ENCODE measurements at regions not wholly inside any gene's neighbourhood (a gene's known extent, or its start where the extent isn't known, plus 50 kb on each side); places are given as distances from the start of the nearest gene placed in this dataset.

DNA sequence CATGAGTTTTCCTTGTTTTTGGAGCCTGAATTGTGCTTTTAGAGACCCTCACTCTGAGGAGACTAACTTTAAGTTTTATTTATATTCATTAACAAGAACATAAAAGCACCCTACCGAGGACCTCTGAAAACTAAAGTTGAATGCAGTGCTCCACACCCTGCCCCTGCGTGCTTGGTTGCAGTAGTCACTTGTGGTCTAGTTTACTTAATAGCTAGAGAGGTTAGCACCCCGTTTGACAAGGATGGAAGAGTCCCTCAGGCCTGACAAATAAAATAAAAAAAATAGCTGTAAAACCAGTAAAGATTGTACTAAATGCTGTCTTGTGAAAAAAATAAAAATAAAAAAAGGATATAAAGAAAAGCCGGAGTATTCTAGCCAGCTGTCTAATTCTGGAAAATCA is 395.2 kb downstream of the MTX2 start:
- Histone ChIP-seq H3K27me3 (ENCODE audit: control insufficient read depth, insufficient read depth, low read length) (no peaks in the 10 kb centered on the region), H3K4me3 (ENCODE audit: low read length) (no peak overlapping the region), H3K4me1 (ENCODE audit: control insufficient read depth, insufficient read depth, low read length) (no peaks in the 10 kb centered on the region), H3K27ac (ENCODE audit: low read length) (no peak overlapping the region), H3K9me3 (replicated peaks; ENCODE audit: control insufficient read depth, low read depth, low read length) (no peaks in the 10 kb centered on the region), H3K36me3 (ENCODE audit: control insufficient read depth, insufficient read depth, low read length) (no peaks in the 10 kb centered on the region)
- no peak for DNase-seq
- no CpG with 5 or more reads among the region's 4 CpGs for WGBS (ENCODE audit: insufficient coverage)

DNA sequence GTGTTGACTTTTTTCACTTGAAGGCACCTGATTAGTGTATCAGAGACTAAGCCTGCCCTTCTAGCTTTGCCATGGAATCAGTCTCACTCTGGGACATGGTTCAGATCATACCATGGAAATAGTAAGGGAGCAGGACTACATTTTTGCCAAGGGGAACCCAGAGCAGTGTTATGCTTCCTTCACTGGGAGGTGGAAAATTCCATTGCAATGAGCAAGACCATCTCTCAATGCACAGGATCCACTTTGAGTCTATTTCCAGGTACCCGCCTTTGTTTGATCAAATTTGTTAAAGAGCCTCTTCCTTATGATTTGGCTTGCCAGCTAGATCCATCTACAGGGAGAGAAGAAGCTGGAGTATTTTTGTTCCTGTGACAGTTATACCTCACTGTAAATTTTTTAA is 395.8 kb downstream of the MTX2 start:
- Histone ChIP-seq H3K4me3 (ENCODE audit: low read length) (no peak overlapping the region), H3K27ac (ENCODE audit: low read length) (no peak overlapping the region), H3K27me3 (ENCODE audit: control insufficient read depth, insufficient read depth, low read length) (no peaks in the 10 kb centered on the region), H3K9me3 (replicated peaks; ENCODE audit: control insufficient read depth, low read depth, low read length) (no peaks in the 10 kb centered on the region), H3K4me1 (ENCODE audit: control insufficient read depth, insufficient read depth, low read length) (no peaks in the 10 kb centered on the region), H3K36me3 (ENCODE audit: control insufficient read depth, insufficient read depth, low read length) (no peaks in the 10 kb centered on the region)
- DNase-seq, result no peak
- WGBS (ENCODE audit: insufficient coverage), result no CpG with 5 or more reads among the region's 1 CpG

DNA sequence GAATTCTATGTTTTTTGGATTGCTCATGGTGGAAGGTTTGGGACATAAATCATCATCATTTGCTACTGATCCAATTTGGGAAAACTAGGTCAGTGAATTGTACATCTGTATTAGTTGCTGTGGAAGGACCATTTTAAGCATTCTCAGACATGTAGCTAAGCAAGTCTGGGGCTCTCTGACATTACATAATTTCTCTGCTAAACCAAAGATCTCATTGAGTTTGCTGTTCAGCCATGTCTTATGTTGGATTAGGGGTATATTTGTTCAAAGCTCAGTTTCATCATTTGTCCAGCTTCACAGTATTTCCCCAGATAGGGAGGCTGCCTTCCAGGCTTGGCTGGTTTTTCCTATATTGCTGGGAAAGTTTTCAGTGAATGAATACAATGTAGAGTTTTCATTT is 399.7 kb downstream of the MTX2 start:
- H3K4me1 ChIP-seq (ENCODE audit: control insufficient read depth, insufficient read depth, low read length), result no peaks in the 10 kb centered on the region
- H3K36me3 ChIP-seq (ENCODE audit: control insufficient read depth, insufficient read depth, low read length), result no peaks in the 10 kb centered on the region
- peaks cover 2% of the 10 kb centered on the region for H3K27me3 ChIP-seq (ENCODE audit: control insufficient read depth, insufficient read depth, low read length)
- peak; percentile 78 for DNase-seq
- H3K4me3 ChIP-seq (ENCODE audit: low read length), result no peak overlapping the region
- peak overlapping the region; percentile 38 for H3K27ac ChIP-seq (ENCODE audit: low read length)
- H3K9me3 ChIP-seq (replicated peaks; ENCODE audit: control insufficient read depth, low read depth, low read length), result no peaks in the 10 kb centered on the region

DNA sequence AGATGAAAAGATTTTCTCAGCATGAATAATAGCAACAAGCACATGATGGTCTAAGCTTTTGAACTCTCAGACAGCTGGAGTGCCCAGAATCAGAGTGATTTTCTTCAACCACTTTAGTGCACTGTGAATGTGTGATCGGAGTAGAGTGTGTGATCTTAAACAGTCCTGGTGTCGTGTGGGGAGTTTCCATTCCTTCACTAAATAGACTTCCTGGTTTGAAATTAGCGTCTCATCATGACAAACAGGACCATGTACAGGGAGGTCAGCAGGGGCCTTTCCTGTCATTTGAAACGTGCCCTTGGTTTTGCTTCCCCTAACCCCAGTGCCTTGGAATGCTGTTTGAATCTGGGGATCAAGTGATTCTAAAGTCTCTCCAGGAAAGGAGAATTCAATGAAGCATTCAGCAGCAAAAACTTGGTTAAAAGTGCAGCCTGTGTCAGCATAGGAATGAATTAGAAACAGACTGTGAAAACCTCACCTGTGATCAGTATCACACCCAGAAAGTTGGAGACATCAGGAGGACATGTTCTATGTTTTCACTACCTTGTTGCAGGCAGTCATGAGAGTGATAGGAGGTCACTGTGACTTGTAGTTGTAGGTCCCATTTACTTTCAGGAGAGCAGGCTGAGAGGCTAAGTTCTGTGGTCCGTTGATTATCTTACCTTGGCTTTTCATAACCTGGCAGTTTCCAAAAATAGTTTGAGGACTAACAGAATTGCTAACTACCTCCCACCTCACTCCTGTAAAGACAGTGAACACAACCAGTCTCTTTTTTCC is 400.3 kb downstream of the MTX2 start:
- Histone ChIP-seq H3K36me3 (ENCODE audit: control insufficient read depth, insufficient read depth, low read length) (no peaks in the 10 kb centered on the region), H3K4me3 (ENCODE audit: low read length) (no peak overlapping the region), H3K27me3 (ENCODE audit: control insufficient read depth, insufficient read depth, low read length) (peaks cover 2% of the 10 kb centered on the region), H3K9me3 (replicated peaks; ENCODE audit: control insufficient read depth, low read depth, low read length) (no peaks in the 10 kb centered on the region), H3K27ac (ENCODE audit: low read length) (peak overlapping the region; percentile 11), H3K4me1 (ENCODE audit: control insufficient read depth, insufficient read depth, low read length) (no peaks in the 10 kb centered on the region)
- no CpG with 5 or more reads among the region's 5 CpGs for WGBS (ENCODE audit: insufficient coverage)
- DNase-seq, result no peak

DNA sequence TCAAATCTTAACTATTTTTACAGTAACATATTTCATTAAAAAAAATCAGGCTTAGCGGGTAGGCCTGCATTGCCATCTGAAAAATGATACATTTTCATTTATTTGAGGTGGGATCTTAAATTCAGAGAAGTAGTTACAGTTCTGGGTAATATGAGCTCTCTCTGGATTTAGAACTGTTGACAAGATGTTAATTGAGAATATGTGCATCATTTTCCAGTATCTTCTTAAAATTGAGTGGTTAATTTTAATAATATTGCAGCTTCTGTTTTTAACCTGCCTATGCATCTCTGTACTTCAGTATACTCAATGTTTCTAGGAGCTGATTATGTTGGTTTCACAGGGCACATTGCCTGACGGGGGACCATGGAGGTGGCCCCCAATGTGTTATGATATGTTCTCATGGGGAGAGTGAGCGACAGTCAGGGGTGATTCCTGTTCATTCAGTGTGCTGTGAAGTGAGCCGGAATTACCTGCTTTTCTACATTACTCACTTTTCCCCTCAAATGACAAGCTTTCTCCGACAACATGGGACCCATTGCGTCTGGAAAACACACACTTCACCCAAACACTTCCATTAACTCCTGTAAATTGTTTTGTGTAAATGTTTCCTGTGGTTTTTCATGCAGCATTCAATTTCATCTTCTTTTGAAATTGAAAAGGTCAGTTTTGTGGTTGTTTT is 406.2 kb downstream of the MTX2 start:
- Histone ChIP-seq H3K27me3 (ENCODE audit: control insufficient read depth, insufficient read depth, low read length) (peaks cover 4% of the 10 kb centered on the region), H3K9me3 (replicated peaks; ENCODE audit: control insufficient read depth, low read depth, low read length) (no peaks in the 10 kb centered on the region), H3K4me1 (ENCODE audit: control insufficient read depth, insufficient read depth, low read length) (no peaks in the 10 kb centered on the region), H3K27ac (ENCODE audit: low read length) (no peak overlapping the region), H3K4me3 (ENCODE audit: low read length) (no peak overlapping the region), H3K36me3 (ENCODE audit: control insufficient read depth, insufficient read depth, low read length) (no peaks in the 10 kb centered on the region)
- no peak for DNase-seq
- WGBS (ENCODE audit: insufficient coverage), result no CpG with 5 or more reads among the region's 6 CpGs

DNA sequence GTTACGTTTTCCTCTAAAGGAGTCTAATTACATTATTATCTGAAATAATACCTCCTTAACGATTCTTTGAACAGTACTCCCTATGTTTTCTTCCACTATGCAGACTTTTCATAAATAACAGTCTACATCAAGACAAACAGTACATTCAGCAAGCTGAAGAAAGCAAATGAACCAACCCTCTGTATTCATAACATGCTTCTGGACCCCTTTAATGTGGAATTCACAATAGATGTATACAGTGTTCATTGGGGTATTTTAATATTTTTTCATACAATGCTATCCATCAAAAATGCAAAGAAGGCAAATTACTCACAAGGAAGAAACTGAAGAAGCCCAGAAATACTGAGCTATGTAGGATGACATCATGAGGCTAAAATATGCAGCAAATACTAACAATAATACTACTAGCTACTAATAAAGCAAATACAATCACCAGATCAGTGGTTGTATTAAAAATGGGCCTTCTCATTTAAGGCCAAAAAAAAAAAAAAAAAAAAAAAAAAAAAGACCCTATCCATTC is 408.6 kb downstream of the MTX2 start:
- peaks cover 4% of the 10 kb centered on the region for H3K27me3 ChIP-seq (ENCODE audit: control insufficient read depth, insufficient read depth, low read length)
- no peak for DNase-seq
- no peaks in the 10 kb centered on the region for H3K9me3 ChIP-seq (replicated peaks; ENCODE audit: control insufficient read depth, low read depth, low read length)
- WGBS (ENCODE audit: insufficient coverage), result no CpG with 5 or more reads among the region's 2 CpGs
- no peaks in the 10 kb centered on the region for H3K36me3 ChIP-seq (ENCODE audit: control insufficient read depth, insufficient read depth, low read length)
- no peak overlapping the region for H3K27ac ChIP-seq (ENCODE audit: low read length)
- no peak overlapping the region for H3K4me3 ChIP-seq (ENCODE audit: low read length)
- H3K4me1 ChIP-seq (ENCODE audit: control insufficient read depth, insufficient read depth, low read length), result no peaks in the 10 kb centered on the region

DNA sequence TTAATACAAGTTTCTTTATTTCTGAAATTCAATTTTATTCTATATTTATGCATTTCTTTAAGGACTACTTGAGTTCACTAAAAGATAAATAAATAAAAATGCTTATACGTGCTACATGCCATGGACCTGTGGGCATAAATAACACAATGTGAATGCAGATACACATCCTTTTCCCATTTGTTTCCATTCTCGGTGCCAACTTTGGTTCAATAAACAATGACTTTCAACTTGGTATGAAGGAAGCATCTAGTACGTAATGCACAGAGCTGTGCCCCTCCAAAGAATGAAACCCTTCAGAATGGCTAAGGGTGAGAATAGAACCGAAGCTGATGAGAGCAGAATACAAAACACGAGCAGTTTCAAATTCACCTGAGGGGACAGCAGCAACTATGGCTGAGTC is 409.3 kb downstream of the MTX2 start:
- Histone ChIP-seq H3K27me3 (ENCODE audit: control insufficient read depth, insufficient read depth, low read length) (peaks cover 2% of the 10 kb centered on the region), H3K9me3 (replicated peaks; ENCODE audit: control insufficient read depth, low read depth, low read length) (no peaks in the 10 kb centered on the region), H3K36me3 (ENCODE audit: control insufficient read depth, insufficient read depth, low read length) (no peaks in the 10 kb centered on the region), H3K4me3 (ENCODE audit: low read length) (no peak overlapping the region), H3K4me1 (ENCODE audit: control insufficient read depth, insufficient read depth, low read length) (no peaks in the 10 kb centered on the region), H3K27ac (ENCODE audit: low read length) (no peak overlapping the region)
- WGBS (ENCODE audit: insufficient coverage), result 48% methylated on average over 3 of the region's 5 CpGs
- DNase-seq, result peak; percentile 28

DNA sequence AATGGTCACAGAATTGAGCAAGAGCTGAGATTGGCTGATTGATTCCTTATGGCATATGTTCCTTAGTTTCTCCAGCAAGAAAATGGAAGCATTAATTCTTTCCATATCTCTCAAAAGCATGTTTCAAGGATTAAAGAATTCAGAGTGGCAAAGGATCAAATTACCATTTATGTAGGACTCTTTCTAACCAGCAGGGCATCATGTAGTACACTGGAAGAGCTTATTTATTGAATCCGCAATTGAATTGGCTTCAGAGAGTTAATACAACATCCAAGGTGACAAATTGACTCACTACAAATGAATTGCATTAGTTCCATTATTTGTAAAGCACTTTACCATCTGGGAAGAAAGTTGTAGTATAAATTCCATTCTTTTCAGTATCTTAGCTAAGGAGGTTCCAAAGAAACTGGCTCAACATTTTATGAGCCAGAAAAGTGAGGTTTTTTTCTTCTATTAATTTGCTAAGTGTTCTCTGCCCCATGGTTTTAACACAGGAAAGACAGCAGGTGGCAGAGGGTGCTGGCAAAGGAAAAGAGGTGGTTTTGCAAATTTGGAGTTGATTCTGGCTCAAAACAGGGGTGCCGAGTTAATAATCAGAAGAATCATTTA is 409.9 kb downstream of the MTX2 start:
- Histone ChIP-seq H3K36me3 (ENCODE audit: control insufficient read depth, insufficient read depth, low read length) (no peaks in the 10 kb centered on the region), H3K4me1 (ENCODE audit: control insufficient read depth, insufficient read depth, low read length) (no peaks in the 10 kb centered on the region), H3K27me3 (ENCODE audit: control insufficient read depth, insufficient read depth, low read length) (peaks cover 2% of the 10 kb centered on the region), H3K4me3 (ENCODE audit: low read length) (no peak overlapping the region), H3K27ac (ENCODE audit: low read length) (no peak overlapping the region), H3K9me3 (replicated peaks; ENCODE audit: control insufficient read depth, low read depth, low read length) (no peaks in the 10 kb centered on the region)
- no CpG with 5 or more reads among the region's 2 CpGs for WGBS (ENCODE audit: insufficient coverage)
- peak; percentile 21 for DNase-seq

DNA sequence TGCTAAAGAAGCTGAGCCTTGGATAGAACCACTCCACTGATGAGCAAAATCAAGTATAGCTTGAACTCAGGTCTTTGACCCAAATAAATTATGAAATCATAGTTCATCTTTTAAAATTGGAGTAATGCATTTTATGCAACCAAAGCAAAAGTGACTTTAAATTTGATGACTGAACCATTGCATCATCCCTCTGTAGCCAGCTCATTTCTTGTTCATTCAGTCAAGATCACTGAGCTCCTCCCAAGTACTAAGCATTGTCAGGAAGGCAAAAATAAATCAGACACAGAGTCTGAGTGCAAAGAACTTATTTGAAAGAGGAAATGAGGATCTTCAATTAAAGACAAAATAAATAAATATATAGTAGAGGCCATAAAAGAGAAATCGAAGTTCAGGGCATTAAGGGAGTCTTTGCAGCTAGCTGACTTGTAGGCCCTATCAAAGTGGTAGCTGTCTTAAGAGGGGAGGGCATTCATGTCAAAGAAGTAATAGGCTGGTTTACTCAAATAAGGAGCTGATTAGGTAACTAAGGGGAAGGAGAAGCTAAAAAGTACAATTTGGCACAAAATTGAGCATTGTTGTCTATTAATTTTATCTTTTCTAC is 411.8 kb downstream of the MTX2 start:
- Histone ChIP-seq H3K9me3 (replicated peaks; ENCODE audit: control insufficient read depth, low read depth, low read length) (no peaks in the 10 kb centered on the region), H3K36me3 (ENCODE audit: control insufficient read depth, insufficient read depth, low read length) (no peaks in the 10 kb centered on the region), H3K4me3 (ENCODE audit: low read length) (no peak overlapping the region), H3K4me1 (ENCODE audit: control insufficient read depth, insufficient read depth, low read length) (no peaks in the 10 kb centered on the region), H3K27me3 (ENCODE audit: control insufficient read depth, insufficient read depth, low read length) (no peaks in the 10 kb centered on the region), H3K27ac (ENCODE audit: low read length) (no peak overlapping the region)
- WGBS (ENCODE audit: insufficient coverage), result no CpG with 5 or more reads among the region's 1 CpG
- no peak for DNase-seq

DNA sequence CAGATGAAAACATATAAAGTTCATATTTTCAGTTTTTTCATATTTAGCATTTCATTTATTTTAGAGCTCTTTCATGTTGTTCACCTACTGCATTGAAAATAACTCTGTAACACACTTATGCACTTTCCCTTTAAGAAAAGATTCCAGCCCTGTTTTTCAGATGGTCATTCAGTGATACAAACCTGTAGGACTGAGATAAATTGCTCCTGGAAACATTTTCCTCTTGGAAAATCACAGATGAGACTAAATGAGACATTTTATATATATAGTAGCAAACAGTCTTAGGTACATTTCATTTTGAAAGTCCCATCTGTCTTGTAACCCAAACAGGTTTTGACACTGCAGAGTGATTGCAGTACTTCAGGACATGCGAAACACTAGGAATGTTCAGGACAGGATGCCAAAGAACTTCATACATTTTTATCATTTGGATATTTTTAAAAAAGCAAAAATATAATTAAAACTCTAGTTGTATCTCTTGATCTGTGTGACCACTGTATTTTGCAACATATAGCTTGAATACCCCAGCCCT is 412.4 kb downstream of the MTX2 start:
- H3K27ac ChIP-seq (ENCODE audit: low read length), result no peak overlapping the region
- WGBS (ENCODE audit: insufficient coverage), result no CpG with 5 or more reads among the region's 1 CpG
- no peaks in the 10 kb centered on the region for H3K9me3 ChIP-seq (replicated peaks; ENCODE audit: control insufficient read depth, low read depth, low read length)

More for the DNA sequence above, 412.4 kb downstream of the MTX2 start:
- DNase-seq, result no peak
- H3K27me3 ChIP-seq (ENCODE audit: control insufficient read depth, insufficient read depth, low read length), result no peaks in the 10 kb centered on the region
- H3K4me1 ChIP-seq (ENCODE audit: control insufficient read depth, insufficient read depth, low read length), result no peaks in the 10 kb centered on the region
- no peaks in the 10 kb centered on the region for H3K36me3 ChIP-seq (ENCODE audit: control insufficient read depth, insufficient read depth, low read length)
- no peak overlapping the region for H3K4me3 ChIP-seq (ENCODE audit: low read length)
